Endothelial cell of umbilical vein (primary cell): ENCODE measurements at regions not wholly inside any gene's neighbourhood (a gene's known extent, or its start where the extent isn't known, plus 50 kb on each side); places are given as distances from the start of the nearest gene placed in this dataset.

Experiments
- BruUV-seq: library from RNA; stranded (reverse); fragments of 400-500 nt; replicated peaks from 2 replicates; lab custom pipeline; 2021; lab: Mats Ljungman, UMichigan
- CTCF ChIA-PET: fragments of 300-600, 350-600 bp; sonication (Branson Sonifier 250); formaldehyde crosslinking; loops from one replicate; lab custom pipeline; 2021; ENCODE audit warnings: antibody characterized with exemption, inconsistent platforms; lab: Charles Lee
- POLR2A ChIA-PET: fragments of 300-600, 350-600 bp; sonication (Branson Sonifier 250); formaldehyde crosslinking; loops from one replicate; lab custom pipeline; 2021; ENCODE audit warnings: antibody characterized with exemption, inconsistent platforms; lab: Charles Lee
- DNase-seq: peaks from one replicate; pipeline ENCODE4 v3.0.0-alpha.2; 2011; ENCODE audit warnings: low read depth, low spot score
- FAIRE-seq: peaks from 2 replicates; lab custom pipeline; 2011; peaks lifted over from hg19 to GRCh38; lab: Jason Lieb, UNC
- H2AFZ ChIP-seq: 2 replicates; pipeline ENCODE4 v1.6.0; 2012; ENCODE audit warnings: low read depth, low read length, control low read depth, inconsistent platforms
- H3K27ac ChIP-seq: 2 replicates; pipeline ENCODE4 v1.5.1; 2011; ENCODE audit warnings: low read depth, mild to moderate bottlenecking, control low read depth, low read length, moderate library complexity; ENCODE audit not compliant: insufficient read depth
- H3K27me3 ChIP-seq, 2 experiments: 2 replicates each; pipeline versions ENCODE4 v1.6.0 to v1.6.1; 2011; ENCODE audit warnings: low read length in 2 of 2, mixed read lengths in 1 of 2; ENCODE audit not compliant: control insufficient read depth in 2 of 2, insufficient read depth in 2 of 2
- H3K36me3 ChIP-seq, 2 experiments: 2 replicates in 1 of 2; 3 replicates in 1 of 2; pipeline ENCODE4 v1.5.1; 2011; ENCODE audit warnings: low read length in 2 of 2, mild to moderate bottlenecking in 1 of 2, moderate library complexity in 1 of 2; ENCODE audit not compliant: control insufficient read depth in 2 of 2, insufficient read depth in 2 of 2; ENCODE audit errors: extremely low read depth in 1 of 2
- H3K4me1 ChIP-seq: 3 replicates; pipeline ENCODE4 v1.5.1; 2011; ENCODE audit warnings: mild to moderate bottlenecking, low read length; ENCODE audit not compliant: control insufficient read depth, insufficient read depth; ENCODE audit errors: extremely low read depth
- H3K4me2 ChIP-seq: 2 replicates; pipeline ENCODE4 v1.6.1; 2011; ENCODE audit warnings: low read length, control low read depth, mixed read lengths; ENCODE audit not compliant: insufficient read depth
- H3K4me3 ChIP-seq, 3 experiments: fragments of 200-600 bp in 1 of 3; sonication (generic), shearing (Covaris generic) in 1 of 3; replicated peaks in 1 of 3; 2 replicates each; pipeline ENCODE4 v1.5.1; 2011 to 2016; ENCODE audit warnings: control low read depth in 3 of 3, low read length in 3 of 3, mild to moderate bottlenecking in 2 of 3, inconsistent platforms in 1 of 3, low read depth in 1 of 3, moderate library complexity in 1 of 3; ENCODE audit not compliant: insufficient read depth in 1 of 3
- H3K79me2 ChIP-seq: 2 replicates; pipeline ENCODE4 v1.6.0; 2012; ENCODE audit warnings: low read length, inconsistent platforms; ENCODE audit not compliant: control insufficient read depth, insufficient read depth
- H3K9ac ChIP-seq: replicated peaks from 2 replicates; pipeline ENCODE3; 2011; ENCODE audit warnings: low read length, control low read depth; ENCODE audit not compliant: insufficient read depth; ENCODE audit errors: extremely low read depth
- H3K9me1 ChIP-seq: replicated peaks from 3 replicates; pipeline ENCODE4 v1.6.0; 2011; ENCODE audit warnings: mild to moderate bottlenecking, low read length; ENCODE audit not compliant: control insufficient read depth, insufficient read depth; ENCODE audit errors: extremely low read depth
- H3K9me3 ChIP-seq: replicated peaks from 2 replicates; pipeline ENCODE4 v1.5.1; 2012; ENCODE audit warnings: low read length, inconsistent platforms; ENCODE audit not compliant: control insufficient read depth, insufficient read depth
- H4K20me1 ChIP-seq: replicated peaks from 2 replicates; pipeline ENCODE3; 2011; ENCODE audit warnings: mild to moderate bottlenecking, low read length; ENCODE audit not compliant: control insufficient read depth, insufficient read depth; ENCODE audit errors: extremely low read depth
- CTCF ChIP-seq, 2 donors: IDR thresholded peaks; 1 replicate in 1 of 2; 2 replicates in 1 of 2; pipeline ENCODE4 v1.5.1; 2011; ENCODE audit warnings: low read length in 2 of 2, mild to moderate bottlenecking in 2 of 2, moderate library complexity in 2 of 2, control low read depth in 1 of 2, inconsistent platforms in 1 of 2, low read depth in 1 of 2; ENCODE audit not compliant: insufficient read depth in 1 of 2; ENCODE audit errors: extremely low read depth in 1 of 2
- POLR2A ChIP-seq: IDR thresholded peaks from 2 replicates; pipeline ENCODE4 v1.6.1; 2012; ENCODE audit warnings: low read depth, mild to moderate bottlenecking, control low read depth, low read length
- dilution Hi-C: fragments of 300-500 bp; cut with MboI; formaldehyde crosslinking; loops from one replicate; pipeline ENCODE4 v1.15.0; 2019; ENCODE audit warnings: low sequenced_read_pairs; ENCODE audit not compliant: extremely low pct_ligation_motif_present
- intact Hi-C: fragments of 100-400 bp; cut with micrococcal nuclease; formaldehyde crosslinking; loops from one replicate; pipeline ENCODE4 v1.10.0; 2022

GRCh38 chr2:176554101-176555048 lies 285.1 kb downstream of the MTX2 start:
- H3K4me3 ChIP-seq, result peak overlapping the region; percentile 11 to 48 (median 44)
- no peaks in the 10 kb centered on the region for H3K27me3 ChIP-seq
- H2AFZ ChIP-seq, result peak overlapping the region; percentile 96
- CTCF ChIA-PET, result interaction anchor here (0.6 to 3.8 kb wide), 96 partner anchors 10 to 595 kb away, joined by 3 to 243 read pairs (median 5); partner anchors contain the start of genes HOXD1, HOXD10, HOXD4 and HOXD8
- dilution Hi-C loops (loop anchor here (25.0 kb wide), 1 partner anchor 583 kb away; no protein-coding TSS in a partner anchor), intact Hi-C loops (loop anchor here (1.0 to 10.0 kb wide), 12 partner anchors 29 to 595 kb away; partner anchors contain the start of gene HOXD1)
- no peaks in the 10 kb centered on the region for H3K36me3 ChIP-seq
- H3K4me1 ChIP-seq, result peaks cover 13% of the 10 kb centered on the region
- no peaks in the 10 kb centered on the region for H3K9me3 ChIP-seq
- H3K4me2 ChIP-seq, result peak overlapping the region; percentile 90
- peak overlapping the region; percentile 77 for H3K27ac ChIP-seq
- DNase-seq, result peak; percentile 89
- no peak for TF ChIP-seq POLR2A
- peak; percentile 47 to 65 for TF ChIP-seq CTCF (IDR thresholded peaks at IDR 0.05; ENCODE audit: extremely low read depth in 1 of 2, insufficient read depth in 1 of 2, low read depth in 1 of 2, low read length in 2 of 2)
- POLR2A ChIA-PET, result interaction anchor here (0.9 to 2.6 kb wide), 7 partner anchors 8 to 424 kb away, joined by 3 to 13 read pairs (median 3); no protein-coding TSS in a partner anchor
- no TSS peak for BruUV-seq
- no peaks in the 10 kb centered on the region for H4K20me1 ChIP-seq
- peak overlapping the region; percentile 73 for H3K9ac ChIP-seq
- H3K79me2 ChIP-seq, result no peaks in the 10 kb centered on the region
- no peak for FAIRE-seq
- H3K9me1 ChIP-seq, result no peaks in the 10 kb centered on the region
